HG03103 (cell line): ENCODE measurements at regions not wholly inside any gene's neighbourhood (a gene's known extent, or its start where the extent isn't known, plus 50 kb on each side); places are given as distances from the start of the nearest gene placed in this dataset.

Experiments used
- ATAC-seq: cut with Tn5 transposase; IDR thresholded peaks from one replicate; pipeline ENCODE4 v1.9.1; 2021; ENCODE audit warnings: low read depth; ENCODE audit not compliant: unreplicated experiment

DNA sequence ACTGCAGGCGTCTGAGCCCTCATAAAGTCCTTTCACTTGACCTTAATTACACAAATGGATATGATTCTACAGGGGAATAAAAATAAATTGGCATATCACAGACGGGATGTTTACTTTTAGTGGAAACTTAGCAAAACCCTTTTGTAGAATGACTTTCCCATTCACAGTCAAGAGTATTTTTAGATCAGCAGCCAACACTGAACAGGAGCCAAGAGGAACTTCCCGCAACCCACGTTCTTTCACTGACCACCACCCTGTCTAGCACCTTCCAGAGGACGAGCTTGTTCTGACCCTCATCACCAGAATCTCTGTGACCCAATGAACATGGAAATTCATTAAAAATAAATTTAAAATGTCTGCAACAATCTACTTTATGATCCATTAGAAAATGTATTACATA lies 119.0 kb upstream of the SNTG2 start:
- no peak for ATAC-seq

DNA sequence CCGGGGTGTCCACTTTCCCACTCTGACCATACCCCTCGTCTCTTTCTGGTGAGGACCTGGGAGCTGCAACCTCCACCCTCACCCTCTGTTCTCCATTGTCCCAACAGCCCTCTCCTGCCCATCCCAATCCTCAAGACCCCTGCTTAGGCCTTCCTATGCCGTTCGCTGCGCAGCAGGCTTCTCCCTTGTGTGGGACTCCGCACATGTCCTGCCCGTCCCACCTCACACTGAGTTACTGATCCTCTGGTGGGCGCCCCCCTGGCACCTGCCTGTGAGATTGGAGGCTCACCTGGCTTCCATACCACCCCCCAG lies 119.5 kb upstream of the SNTG2 start:
- no peak for ATAC-seq

DNA sequence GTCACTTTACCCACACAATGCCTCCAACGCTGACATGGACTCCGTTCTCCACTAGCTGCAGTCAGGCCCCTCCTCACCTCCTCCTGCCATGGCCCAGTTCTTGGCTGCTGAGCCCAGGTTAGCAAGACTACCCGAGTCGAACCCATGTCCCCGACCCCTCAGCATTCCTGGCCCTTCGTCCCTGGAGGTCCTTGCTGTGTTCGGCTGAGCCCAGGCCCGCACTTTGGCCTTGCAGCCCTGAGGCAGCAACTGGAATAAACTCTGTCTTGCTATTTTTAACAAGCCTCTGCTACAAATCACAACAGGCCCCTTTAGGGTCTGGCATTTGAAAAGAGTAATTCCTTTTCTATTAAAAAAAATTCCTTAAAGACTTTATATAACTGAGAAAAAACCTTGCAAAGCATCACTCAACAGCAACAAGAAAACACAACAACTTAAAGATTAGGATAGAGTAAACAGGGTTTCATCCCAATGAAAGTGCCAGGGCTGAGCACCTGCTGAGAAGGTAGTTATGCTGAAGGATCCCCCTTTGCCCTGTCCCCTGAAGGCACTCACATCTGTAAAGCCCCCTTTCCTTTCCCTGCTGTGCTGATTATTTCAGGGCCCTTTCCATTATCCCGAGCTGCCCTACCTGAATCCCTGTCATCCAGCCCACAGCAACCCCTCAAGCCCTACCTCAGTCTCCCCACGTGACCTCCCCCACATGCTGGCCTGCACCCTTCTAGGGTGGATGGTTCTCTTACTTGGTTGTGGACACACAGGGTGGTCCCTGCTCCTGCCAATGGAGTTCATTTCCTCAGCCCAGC lies 120.0 kb upstream of the SNTG2 start:
- ATAC-seq: no peak

DNA sequence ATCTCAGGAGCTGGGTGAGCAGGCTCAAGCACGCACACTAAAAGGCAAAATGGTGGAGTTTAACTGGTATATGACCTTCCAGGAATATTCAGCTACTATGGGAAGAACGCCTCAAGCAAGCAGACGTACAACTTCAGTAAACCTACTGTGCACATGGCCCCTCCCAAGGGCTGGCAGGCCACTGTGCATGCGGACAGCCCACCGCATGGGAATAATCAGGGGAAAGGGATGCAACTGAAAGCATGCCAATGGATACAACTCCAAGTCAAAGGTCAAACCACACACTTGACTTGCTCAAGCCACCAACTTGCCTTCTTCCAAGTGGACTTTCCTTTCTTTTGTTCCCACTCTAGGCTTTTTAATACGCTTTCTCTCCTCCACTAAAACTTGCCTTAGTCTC lies 121.6 kb upstream of the SNTG2 start:
- no peak for ATAC-seq

DNA sequence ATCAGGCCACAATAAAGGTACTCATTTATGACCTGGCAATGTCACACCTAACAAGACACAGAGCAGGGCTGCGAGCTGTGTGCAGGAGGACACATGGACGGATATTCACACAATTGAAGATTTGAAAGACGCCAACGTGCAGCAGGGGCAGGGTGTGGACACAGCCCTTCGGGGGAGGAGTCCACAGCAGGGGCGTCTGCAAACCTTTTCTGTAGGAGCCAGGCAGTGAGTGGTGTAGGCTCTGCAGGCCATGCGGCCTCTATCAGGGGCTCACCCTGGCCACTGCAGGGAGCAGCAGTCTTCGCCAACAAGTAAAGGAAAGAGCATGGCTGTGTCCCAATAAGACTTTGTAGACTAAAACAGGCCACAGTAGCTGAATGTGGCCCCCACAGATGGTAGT lies 125.7 kb upstream of the SNTG2 start:
- no peak for ATAC-seq

DNA sequence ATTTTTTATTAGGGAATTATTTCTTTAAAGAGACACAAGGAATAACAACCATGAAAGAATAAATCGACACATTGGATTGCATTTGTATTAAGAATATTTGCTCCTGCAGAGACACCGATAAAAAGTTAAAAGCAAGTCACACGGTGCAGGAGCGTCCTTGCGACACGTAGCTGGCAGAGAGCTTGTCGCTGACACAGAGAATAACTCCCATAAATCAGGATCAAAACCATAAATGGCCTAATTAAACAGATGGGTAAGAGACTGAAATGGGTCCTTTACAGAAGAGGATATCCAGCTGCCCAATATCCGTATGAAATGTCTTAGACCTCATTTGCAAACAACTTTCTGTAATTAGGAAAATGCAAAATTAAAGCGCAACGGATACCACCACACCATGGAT lies 126.1 kb upstream of the SNTG2 start:
- ATAC-seq: no peak

DNA sequence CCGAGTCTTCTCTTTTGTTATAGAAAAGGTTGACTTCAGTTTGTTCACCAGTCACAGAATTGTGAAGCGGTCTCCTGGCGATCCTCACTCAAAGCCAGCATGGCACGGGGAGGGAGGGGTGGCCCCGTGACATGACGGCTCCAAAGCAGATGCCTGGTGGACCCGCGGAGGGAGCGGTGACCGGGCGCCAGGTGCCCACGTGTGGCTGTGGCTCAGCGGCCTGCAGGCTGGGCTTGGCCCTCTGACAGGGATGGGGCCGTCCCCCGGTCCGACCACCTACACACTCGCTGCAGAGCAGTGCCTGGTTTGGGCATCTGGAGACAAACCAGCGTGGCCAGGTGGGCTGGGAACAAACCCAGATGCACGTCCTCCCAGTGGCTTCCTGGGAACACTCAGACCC lies 129.1 kb upstream of the SNTG2 start:
- ATAC-seq: no peak

DNA sequence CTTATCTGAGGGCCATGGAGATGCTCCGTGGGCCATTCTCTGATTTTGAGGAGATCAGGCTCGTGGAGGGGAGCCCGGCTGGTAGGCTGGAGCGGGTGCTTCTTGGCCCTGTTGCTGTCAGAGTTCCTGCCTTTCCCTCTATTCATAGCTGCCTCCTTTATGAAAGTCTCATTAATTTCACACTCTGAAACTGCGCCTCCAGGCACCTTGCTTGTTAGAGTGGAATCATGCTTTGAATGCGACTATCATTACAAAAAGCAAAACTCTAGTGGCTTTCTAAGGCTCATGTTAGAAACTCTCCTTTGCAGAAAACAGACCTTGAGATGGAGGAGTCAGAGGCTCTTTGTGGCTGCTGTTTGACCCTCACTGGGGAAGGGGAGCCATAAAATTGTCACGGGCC lies 131.0 kb upstream of the SNTG2 start:
- ATAC-seq: no peak

DNA sequence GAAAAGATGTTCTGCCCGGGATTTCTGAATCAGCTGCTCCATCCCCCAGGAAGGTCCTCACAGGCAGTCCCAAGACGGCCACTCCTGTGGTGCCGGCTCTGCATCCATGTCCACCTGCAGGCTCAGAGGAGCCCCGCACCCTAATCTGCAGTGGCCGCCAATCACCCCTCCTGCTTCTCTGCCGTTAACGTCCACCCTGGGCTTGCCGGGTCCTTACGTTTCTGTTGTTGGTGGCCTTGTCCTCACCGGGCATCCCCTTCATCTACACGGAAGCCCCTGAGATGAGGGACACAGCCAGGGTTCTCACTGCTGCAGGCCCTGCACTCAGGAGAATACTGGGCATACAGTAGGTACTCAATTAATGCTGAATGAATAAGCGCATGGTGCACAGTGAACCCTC lies 131.5 kb upstream of the SNTG2 start:
- no peak for ATAC-seq

DNA sequence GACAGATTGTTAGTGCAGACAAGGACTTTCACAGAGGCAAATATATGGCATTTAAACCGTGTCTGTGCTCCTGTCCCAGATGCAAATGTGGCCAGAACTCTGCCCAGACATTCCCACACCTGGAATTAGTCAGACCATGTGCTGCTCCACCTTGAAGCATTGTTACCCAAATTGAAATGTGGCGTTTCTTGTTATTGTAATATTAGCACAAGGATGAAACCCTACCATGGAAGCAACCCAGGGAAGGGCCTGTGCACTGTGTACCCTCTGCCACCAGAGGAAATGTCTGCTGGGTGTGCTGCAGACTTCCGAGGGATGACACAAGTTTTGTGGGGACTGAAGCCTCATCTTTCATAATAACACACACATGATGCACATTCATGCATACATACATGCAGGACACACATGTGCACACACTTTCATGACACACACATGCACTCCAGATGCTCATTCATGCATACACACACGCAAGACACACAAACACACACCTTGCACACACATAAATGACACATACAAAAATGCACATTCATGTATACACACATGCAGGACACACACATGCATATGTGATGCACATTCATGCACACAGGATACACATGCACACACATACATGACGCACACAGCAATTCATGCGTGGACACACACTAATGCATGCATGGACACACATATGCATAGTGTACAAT lies 133.2 kb upstream of the SNTG2 start:
- no peak for ATAC-seq

DNA sequence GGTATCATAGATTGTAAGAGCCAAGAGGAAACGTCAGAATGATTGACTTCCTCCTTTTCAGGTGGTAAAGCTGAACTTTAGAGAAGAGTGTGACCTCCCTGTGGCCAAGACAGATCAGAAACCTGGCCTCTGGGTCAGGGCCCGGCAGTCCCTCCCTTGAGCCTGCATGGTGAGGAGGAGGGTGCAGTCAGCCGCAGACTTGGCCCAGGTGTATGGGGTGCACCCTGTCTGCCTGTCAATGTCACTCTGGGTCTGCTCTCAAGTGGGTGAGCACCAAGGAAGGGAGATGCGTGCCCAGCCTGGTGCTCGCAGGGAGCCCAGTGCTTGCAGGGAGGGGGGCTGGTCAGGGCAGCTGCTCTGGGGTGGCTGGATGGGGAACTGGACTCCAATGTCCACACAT lies 134.4 kb upstream of the SNTG2 start:
- no peak for ATAC-seq

DNA sequence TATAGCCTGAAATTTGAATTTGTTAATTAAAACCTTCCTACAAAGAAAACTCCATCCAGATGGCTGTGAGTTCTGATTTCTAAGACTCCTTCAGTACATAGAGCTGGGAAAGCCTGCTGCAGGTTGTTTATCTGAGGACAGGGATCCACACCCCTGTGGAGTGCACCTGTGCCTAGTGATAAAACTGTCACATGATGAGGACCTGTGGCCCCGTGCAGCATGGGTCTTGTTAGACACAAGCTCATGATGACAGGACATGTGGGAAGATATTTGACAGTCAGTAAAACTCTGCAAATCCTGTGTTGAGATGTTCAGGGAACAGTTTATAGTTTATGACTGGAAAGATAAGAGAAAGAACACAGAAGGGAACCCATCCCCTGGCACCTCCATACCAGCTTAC lies 133.2 kb upstream of the TMEM18 start:
- ATAC-seq: no peak

DNA sequence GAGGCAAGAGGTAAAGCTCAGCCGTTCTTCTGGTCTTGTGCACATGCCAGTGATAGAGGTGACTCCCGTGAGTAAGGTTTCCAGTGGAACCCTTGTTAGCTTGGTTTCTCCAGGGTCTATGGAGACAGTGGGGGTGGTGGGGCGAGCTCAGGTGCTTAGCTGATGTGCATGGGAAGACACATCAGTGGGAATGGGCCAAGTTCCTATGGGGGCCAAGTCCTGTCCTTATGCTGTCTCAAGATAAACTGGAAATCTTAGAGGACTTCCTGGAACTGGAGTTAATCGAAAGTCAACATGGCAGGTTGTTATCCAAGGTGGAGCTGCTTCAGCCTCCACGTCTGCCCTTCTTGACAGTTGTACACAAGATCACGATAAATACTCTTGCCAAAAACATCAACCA lies 130.1 kb upstream of the TMEM18 start:
- ATAC-seq: no peak

DNA sequence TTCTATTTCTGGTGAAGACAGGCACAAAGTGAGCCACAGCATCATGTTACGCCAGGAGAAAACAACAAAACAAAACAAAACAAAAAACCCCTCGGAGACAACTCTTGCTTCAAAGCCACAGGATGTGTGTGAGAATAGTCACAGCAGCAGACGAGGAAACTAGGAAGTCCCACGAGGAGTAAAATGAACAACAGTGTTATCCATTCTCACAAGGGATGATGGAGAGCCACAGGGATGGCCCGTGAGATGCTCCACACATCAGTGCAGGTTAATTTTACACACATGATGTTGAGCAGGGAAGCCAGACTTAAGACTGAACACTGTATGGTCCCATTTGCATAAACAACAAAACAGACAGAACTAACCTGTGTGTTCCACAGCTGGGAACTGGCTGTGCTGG lies 128.5 kb upstream of the TMEM18 start:
- ATAC-seq: no peak

DNA sequence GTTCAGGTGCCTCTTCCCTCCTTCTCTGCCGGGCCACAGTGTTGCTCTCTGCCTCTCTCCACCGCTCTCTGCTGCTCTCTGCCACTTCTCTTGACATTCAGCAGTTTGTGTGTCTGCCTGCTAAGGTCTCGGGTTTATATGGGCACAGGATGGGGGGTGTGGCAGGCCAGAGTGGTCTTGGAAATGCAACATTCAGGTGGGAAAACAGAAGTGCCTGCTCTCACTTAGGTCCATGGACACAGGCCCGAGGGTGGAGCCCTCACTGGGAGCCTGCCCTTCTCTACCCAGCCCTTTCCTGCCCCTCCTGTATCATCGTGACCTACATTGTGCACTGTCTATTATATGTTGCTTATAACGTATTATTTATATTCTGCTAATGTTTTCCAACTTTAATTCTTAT lies 120.8 kb upstream of the TMEM18 start:
- no peak for ATAC-seq

DNA sequence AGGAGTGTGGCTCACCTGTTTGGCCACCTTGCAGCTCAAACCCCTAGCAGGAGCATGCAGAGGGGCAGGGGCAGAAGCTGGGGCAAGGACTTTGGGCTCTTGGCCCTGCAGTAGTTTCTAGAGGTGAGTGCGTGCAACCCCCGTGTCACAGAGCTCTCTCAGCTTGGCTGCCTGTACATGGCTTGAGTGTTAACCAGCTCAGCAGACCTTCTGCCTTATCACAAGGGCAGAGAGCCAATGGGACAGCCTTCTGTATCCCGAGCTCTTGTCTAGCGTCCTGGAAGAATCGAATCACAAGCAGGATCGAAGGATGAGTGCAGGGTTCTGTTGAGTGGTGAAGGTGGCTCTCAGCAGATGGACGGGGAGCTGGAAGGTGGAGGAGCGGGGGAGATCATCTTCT lies 120.3 kb upstream of the TMEM18 start:
- no peak for ATAC-seq

DNA sequence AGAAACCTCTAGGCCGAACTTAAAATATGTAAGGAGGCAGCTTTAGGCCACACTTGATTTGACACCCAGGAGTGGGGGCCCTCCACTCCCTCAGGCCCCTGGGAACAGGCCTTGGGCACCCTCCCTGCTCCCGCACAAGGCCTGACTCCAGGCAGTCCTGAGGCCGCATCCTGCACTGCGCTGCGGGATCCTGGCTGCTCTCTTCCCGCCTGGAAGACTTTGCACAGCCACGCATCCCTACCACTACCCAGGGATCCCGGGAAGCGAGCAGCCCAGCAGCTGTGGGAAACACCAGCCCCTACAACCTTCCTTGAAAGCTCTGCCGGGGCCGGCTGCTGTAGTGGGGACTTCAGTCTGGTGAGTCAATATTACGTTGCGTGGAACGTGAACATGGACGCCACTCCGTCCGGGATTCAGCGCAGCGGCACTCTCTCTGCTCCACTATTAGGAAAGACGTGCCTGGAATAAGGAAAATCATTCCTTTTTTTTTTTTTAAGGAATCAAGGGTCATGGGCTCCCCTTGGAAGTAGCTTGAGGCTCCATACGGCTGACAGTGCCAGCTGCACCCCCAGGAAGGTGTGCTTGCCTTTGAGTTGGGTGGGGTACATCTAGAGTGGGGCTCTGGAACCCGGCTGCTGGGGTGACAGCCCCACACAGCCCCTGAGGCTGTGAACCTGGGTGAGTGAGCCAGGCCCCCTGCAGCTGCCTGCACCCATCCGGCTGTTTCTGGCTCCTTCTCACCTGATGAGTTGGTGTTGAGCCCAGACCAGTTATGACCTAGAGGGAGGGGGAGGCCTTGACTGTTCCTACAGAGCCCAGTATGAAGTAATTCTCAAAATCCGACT lies 119.2 kb upstream of the TMEM18 start:
- no peak for ATAC-seq

DNA sequence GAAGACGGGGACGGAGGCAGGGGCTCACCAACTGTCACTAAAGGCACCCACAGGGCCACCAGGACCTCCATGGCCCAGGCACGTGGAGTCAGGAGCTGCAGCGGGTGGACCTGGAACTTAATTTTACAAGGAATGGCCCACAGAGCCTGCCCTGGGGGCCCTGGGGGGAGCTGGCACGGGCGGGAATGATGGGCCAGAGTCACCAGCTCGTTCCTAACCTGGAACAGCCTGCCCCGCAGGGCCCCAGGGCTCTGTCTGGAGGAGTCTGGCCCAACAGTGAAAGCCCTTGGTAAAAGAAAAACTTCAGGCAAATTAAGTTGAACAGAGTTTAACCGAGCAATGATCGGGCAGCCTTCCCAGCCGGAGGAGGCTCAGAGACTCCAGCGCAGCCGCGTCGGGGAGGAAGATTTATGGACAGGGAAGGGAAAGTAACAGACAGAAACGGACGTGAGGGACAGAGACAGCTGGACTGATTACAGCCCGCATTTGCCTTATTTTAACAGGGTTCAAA lies 118.4 kb upstream of the TMEM18 start:
- no peak for ATAC-seq

DNA sequence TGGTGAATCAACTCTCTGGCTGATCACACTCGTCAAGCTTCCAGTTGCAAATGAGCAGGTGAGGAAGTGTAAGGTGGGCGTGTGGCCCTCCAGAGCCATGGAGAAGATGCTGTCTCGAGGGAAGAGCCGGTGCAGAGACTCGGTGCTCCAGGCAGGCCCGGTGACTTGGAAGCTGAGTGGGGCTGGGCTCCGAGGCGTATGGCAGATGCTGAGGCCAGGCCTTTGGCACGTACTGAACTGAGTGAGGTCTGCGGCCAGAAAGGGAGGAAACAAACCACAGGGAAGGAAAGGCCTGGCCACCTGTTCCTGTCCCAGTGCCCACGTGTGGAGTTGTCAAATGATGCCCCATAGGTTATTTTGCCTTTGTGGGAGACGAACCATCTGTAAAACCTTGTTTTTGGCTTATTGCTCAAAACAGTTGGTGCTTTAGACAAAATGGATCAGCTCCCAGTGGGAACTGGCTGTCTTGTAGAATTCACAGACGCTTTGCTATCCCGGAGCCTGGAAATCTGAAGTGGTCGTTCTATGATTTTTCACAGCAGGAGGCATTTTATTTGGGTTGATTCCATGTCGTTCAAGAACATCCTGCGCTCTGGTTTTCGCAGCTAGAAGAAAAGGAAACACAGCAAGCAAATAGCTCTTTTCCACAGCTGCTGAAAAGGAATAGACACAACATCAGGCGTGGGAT lies 117.5 kb upstream of the TMEM18 start:
- ATAC-seq: no peak

DNA sequence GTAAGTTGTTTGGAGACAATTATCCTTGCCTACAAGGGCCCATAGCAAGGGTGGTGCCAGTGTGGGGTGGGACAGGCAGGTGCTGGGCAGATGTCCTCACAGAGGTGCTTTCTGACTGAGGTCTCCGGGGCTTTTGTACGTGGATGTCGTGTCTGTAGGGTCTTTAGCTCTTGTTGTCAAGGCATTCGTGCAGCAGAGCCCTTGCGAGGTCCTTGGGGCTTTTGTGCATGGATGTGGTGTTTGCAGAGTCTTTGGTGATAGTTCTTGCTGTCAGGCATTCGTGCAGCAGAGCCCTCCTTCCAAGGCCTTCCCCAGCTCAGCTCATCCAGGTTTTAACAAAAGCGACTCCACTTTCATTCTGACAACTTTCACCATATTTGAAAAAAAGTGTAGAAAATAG lies 116.0 kb upstream of the TMEM18 start:
- no peak for ATAC-seq

DNA sequence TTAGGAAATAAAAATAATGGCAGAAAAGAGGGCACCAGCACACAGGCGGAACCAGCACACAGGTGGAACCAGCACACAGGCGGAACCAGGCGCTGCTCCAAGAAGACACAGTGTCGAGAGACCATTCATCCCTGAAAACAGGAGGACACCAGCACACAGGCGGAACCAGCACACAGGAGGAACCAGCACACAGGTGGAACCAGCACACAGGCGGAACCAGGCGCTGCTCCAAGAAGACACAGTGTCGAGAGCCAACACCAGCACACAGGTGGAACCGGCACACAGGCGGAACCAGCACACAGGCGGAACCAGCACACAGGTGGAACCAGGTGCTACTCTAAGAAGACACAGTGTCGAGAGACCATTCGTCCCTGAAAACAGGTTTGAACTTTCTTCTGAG lies 115.5 kb upstream of the TMEM18 start:
- ATAC-seq: no peak
